ENCODE measurements at regions not wholly inside any gene's neighbourhood (a gene's known extent, or its start where the extent isn't known, plus 50 kb on each side); places are given as distances from the start of the nearest gene placed in this dataset.

- WGBS (ENCODE audit: missing lambda C conversion rate): 48% methylated on average over 3 of the region's 3 CpGs
- POLR2A ChIA-PET: no interaction called here
- DNase-seq (ENCODE audit: low read depth in 1 of 2, low spot score in 1 of 2) (no peak), FAIRE-seq (no peak), ATAC-seq (no peak)
- Histone ChIP-seq H3K9me3 (no peaks in the 10 kb centered on the region), H3K27ac (no peak overlapping the region), H3K4me1 (no peaks in the 10 kb centered on the region), H3K4me2 (no peak overlapping the region), H3K4me3 (no peak overlapping the region)
- TF ChIP-seq JUN (IDR thresholded peaks at IDR 0.05): no peak
- TF ChIP-seq GATA3 (IDR thresholded peaks at IDR 0.05; ENCODE audit: borderline replicate concordance): no peak
- no peak for TF ChIP-seq ZNF302 (CRISPR knock-in tag; IDR thresholded peaks at IDR 0.05)
- no peak for TF ChIP-seq ATOH8 (CRISPR knock-in tag; IDR thresholded peaks at IDR 0.05; ENCODE audit: low read depth)
- TF ChIP-seq BCL3 (IDR thresholded peaks at IDR 0.05): no peak
- TF ChIP-seq RCOR1 (IDR thresholded peaks at IDR 0.05; ENCODE audit: low read depth, low read length): no peak
- no peak for TF ChIP-seq USF2 (IDR thresholded peaks at IDR 0.05)
- no peak for TF ChIP-seq ELK1 (IDR thresholded peaks at IDR 0.05; ENCODE audit: low read depth, low read length)
- TF ChIP-seq HDAC2 (IDR thresholded peaks at IDR 0.05): no peak
- TF ChIP-seq ZSCAN20 (CRISPR knock-in tag; IDR thresholded peaks at IDR 0.05): no peak
- TF ChIP-seq KDM5A (IDR thresholded peaks at IDR 0.05): no peak
- no peak for TF ChIP-seq HOXB13 (CRISPR knock-in tag; IDR thresholded peaks at IDR 0.05; ENCODE audit: low read depth)
- no peak for TF ChIP-seq MAFK (IDR thresholded peaks at IDR 0.05; ENCODE audit: partially characterized antibody)
- TF ChIP-seq RFX5 (IDR thresholded peaks at IDR 0.05): no peak
- TF ChIP-seq ZC3H11A (IDR thresholded peaks at IDR 0.05): no peak
- CTCF ChIA-PET: no interaction called here
These were observed 268.0 kb downstream of the GPD2 start for GRCh38 chr2:156704132-156704531.

- no peak for FAIRE-seq
These were observed 268.4 kb downstream of the GPD2 start for GRCh38 chr2:156704617-156705016.

More at GRCh38 chr2:156704617-156705016, 268.4 kb downstream of the GPD2 start:
- no peaks in the 10 kb centered on the region for H3K9me3 ChIP-seq
- H3K4me1 ChIP-seq: no peaks in the 10 kb centered on the region
- ChIA-PET CTCF (no interaction called here), POLR2A (no interaction called here)
- no peak for TF ChIP-seq RARB (CRISPR knock-in tag; IDR thresholded peaks at IDR 0.05)
- TF ChIP-seq JUN (IDR thresholded peaks at IDR 0.05): no peak
- TF ChIP-seq HMGXB4 (CRISPR knock-in tag; IDR thresholded peaks at IDR 0.05; ENCODE audit: borderline replicate concordance): no peak
- no peak for TF ChIP-seq SMC3 (IDR thresholded peaks at IDR 0.05)
- no peak for TF ChIP-seq KDM1A (IDR thresholded peaks at IDR 0.05; ENCODE audit: low read depth)
- no peak for TF ChIP-seq MAFK (IDR thresholded peaks at IDR 0.05; ENCODE audit: partially characterized antibody)
- TF ChIP-seq MYC (IDR thresholded peaks at IDR 0.05; ENCODE audit: borderline replicate concordance, low read length): no peak
- no peak for TF ChIP-seq FOSB (CRISPR knock-in tag; IDR thresholded peaks at IDR 0.05)
- TF ChIP-seq ZC3H11A (IDR thresholded peaks at IDR 0.05): no peak
- TF ChIP-seq ESRRA (IDR thresholded peaks at IDR 0.05; ENCODE audit: borderline replicate concordance, low read length): no peak
- no peak for TF ChIP-seq ELK1 (IDR thresholded peaks at IDR 0.05; ENCODE audit: low read depth, low read length)
- TF ChIP-seq SREBF2 (IDR thresholded peaks at IDR 0.05): no peak
- no peak for TF ChIP-seq KDM5A (IDR thresholded peaks at IDR 0.05)
- TF ChIP-seq PBX3 (IDR thresholded peaks at IDR 0.05): no peak
- TF ChIP-seq CBX2 (IDR thresholded peaks at IDR 0.05; ENCODE audit: borderline replicate concordance, low read depth): no peak
- no peak for TF ChIP-seq RAD21 (conservative IDR thresholded peaks at IDR 0.05 in 1 of 2, IDR thresholded peaks at IDR 0.05 in 1 of 2)
- no peak for TF ChIP-seq NPAS2 (CRISPR knock-in tag; IDR thresholded peaks at IDR 0.05; ENCODE audit: borderline replicate concordance)
- no peak for TF ChIP-seq RNF2 (IDR thresholded peaks at IDR 0.05; ENCODE audit: borderline replicate concordance, low read depth)
- TF ChIP-seq ZSCAN20 (CRISPR knock-in tag; IDR thresholded peaks at IDR 0.05): no peak
- TF ChIP-seq ZFP36 (IDR thresholded peaks at IDR 0.05; ENCODE audit: borderline replicate concordance, partially characterized antibody): no peak
- H3K4me3 ChIP-seq: no peak overlapping the region
- H3K4me2 ChIP-seq: no peak overlapping the region
- no peak overlapping the region for H3K27ac ChIP-seq
- WGBS (ENCODE audit: missing lambda C conversion rate): 55% methylated on average over 3 of the region's 3 CpGs
- no peak for ATAC-seq
- no peak for DNase-seq (ENCODE audit: low read depth in 1 of 2, low spot score in 1 of 2)

All from A549 (cell line).